H9 (cell line): ENCODE measurements at regions not wholly inside any gene's neighbourhood (a gene's known extent, or its start where the extent isn't known, plus 50 kb on each side); places are given as distances from the start of the nearest gene placed in this dataset.

Experiments used
- DNase-seq: peaks from one replicate; pipeline ENCODE4 v3.0.0-alpha.2; 2017
- H2AFZ ChIP-seq: one replicate; pipeline ENCODE4 v1.6.1; 2013; ENCODE audit warnings: mild to moderate bottlenecking, low read length, control low read depth, moderate library complexity
- H2AK5ac ChIP-seq: 2 replicates; pipeline ENCODE4 v1.6.1; 2013; ENCODE audit warnings: low read length, control low read depth, mixed read lengths; ENCODE audit not compliant: insufficient read length
- H2BK120ac ChIP-seq: one replicate; pipeline ENCODE4 v1.6.1; 2013; ENCODE audit warnings: low read depth, mild to moderate bottlenecking, low read length, control low read depth, inconsistent platforms; ENCODE audit not compliant: poor library complexity, severe bottlenecking
- H2BK12ac ChIP-seq: 2 replicates; pipeline ENCODE4 v1.6.1; 2013; ENCODE audit warnings: low read length, control low read depth, mixed read lengths, low read depth; ENCODE audit not compliant: insufficient read length
- H2BK15ac ChIP-seq: 2 replicates; pipeline ENCODE4 v1.6.1; 2013; ENCODE audit warnings: low read depth, low read length, control low read depth
- H2BK20ac ChIP-seq: one replicate; pipeline ENCODE4 v1.6.1; 2013; ENCODE audit warnings: low read depth, mild to moderate bottlenecking, low read length, control low read depth, inconsistent platforms; ENCODE audit not compliant: poor library complexity, severe bottlenecking
- H2BK5ac ChIP-seq: 2 replicates; pipeline ENCODE4 v1.6.1; 2013; ENCODE audit warnings: low read length, control low read depth, mixed read lengths; ENCODE audit not compliant: insufficient read length
- H3K14ac ChIP-seq: 2 replicates; pipeline ENCODE4 v1.6.1; 2013; ENCODE audit warnings: low read length, control low read depth; ENCODE audit not compliant: insufficient read depth
- H3K18ac ChIP-seq: 2 replicates; pipeline ENCODE4 v1.6.1; 2013; ENCODE audit warnings: low read depth, mild to moderate bottlenecking, mixed read lengths, low read length, control low read depth; ENCODE audit not compliant: insufficient read length
- H3K23ac ChIP-seq: 2 replicates; pipeline ENCODE4 v1.6.1; 2013; ENCODE audit warnings: low read length, control low read depth, mixed read lengths, low read depth; ENCODE audit not compliant: insufficient read length
- H3K23me2 ChIP-seq: 2 replicates; pipeline ENCODE4 v1.6.1; 2013; ENCODE audit warnings: low read depth, mild to moderate bottlenecking, mixed read lengths, low read length, control low read depth; ENCODE audit not compliant: insufficient read length, poor library complexity, severe bottlenecking
- H3K27ac ChIP-seq: 2 replicates; pipeline ENCODE4 v1.5.1; 2013; ENCODE audit warnings: low read length, control low read depth, mixed read lengths, low read depth; ENCODE audit not compliant: insufficient read length
- H3K27me3 ChIP-seq: 2 replicates; pipeline ENCODE4 v1.6.1; 2013; ENCODE audit warnings: low read length, control low read depth, inconsistent platforms; ENCODE audit not compliant: insufficient read depth
- H3K4ac ChIP-seq: 2 replicates; pipeline ENCODE4 v1.6.1; 2013; ENCODE audit warnings: low read depth, mild to moderate bottlenecking, control low read depth, inconsistent platforms, low read length, moderate library complexity
- H3K4me1 ChIP-seq: 2 replicates; pipeline ENCODE4 v1.6.1; 2013; ENCODE audit warnings: low read length, control low read depth, inconsistent platforms; ENCODE audit not compliant: insufficient read depth
- H3K4me2 ChIP-seq: 2 replicates; pipeline ENCODE4 v1.6.1; 2013; ENCODE audit warnings: low read length, control low read depth, mixed read lengths; ENCODE audit not compliant: insufficient read length, insufficient read depth
- H3K56ac ChIP-seq: 2 replicates; pipeline ENCODE4 v1.6.1; 2013; ENCODE audit warnings: low read depth, mild to moderate bottlenecking, mixed read lengths, low read length, control low read depth; ENCODE audit not compliant: insufficient read length
- H3K79me1 ChIP-seq: 2 replicates; pipeline ENCODE4 v1.6.1; 2013; ENCODE audit warnings: low read depth, mild to moderate bottlenecking, moderate library complexity, low read length, control low read depth, inconsistent platforms; ENCODE audit not compliant: insufficient read depth, poor library complexity, severe bottlenecking
- H3K79me2 ChIP-seq: 2 replicates; pipeline ENCODE4 v1.6.1; 2013; ENCODE audit warnings: low read length, control low read depth, inconsistent platforms; ENCODE audit not compliant: insufficient read depth
- H3K9ac ChIP-seq: 2 replicates; pipeline ENCODE4 v1.6.1; 2013; ENCODE audit warnings: low read length, control low read depth, mixed read lengths; ENCODE audit not compliant: insufficient read length; ENCODE audit errors: extremely low read depth
- H3K9me3 ChIP-seq: one replicate; pipeline ENCODE4 v1.6.1; 2013; ENCODE audit warnings: low read depth, low read length, inconsistent platforms; ENCODE audit not compliant: control insufficient read depth
- H3T11ph ChIP-seq: one replicate; pipeline ENCODE4 v1.6.1; 2013; ENCODE audit warnings: mild to moderate bottlenecking, low read length, control low read depth, inconsistent platforms
- H4K20me1 ChIP-seq: one replicate; pipeline ENCODE4 v1.6.1; 2013; ENCODE audit not compliant: control insufficient read depth, insufficient read length, insufficient read depth
- H4K5ac ChIP-seq: 2 replicates; pipeline ENCODE4 v1.6.1; 2013; ENCODE audit warnings: low read depth, mild to moderate bottlenecking, mixed read lengths, low read length, control low read depth; ENCODE audit not compliant: insufficient read length
- H4K8ac ChIP-seq: replicated peaks from 2 replicates; pipeline ENCODE4 v1.6.1; 2013; ENCODE audit warnings: low read length, control low read depth, mixed read lengths, low read depth; ENCODE audit not compliant: insufficient read length
- H4K91ac ChIP-seq: 2 replicates; pipeline ENCODE4 v1.6.1; 2013; ENCODE audit warnings: low read depth, mild to moderate bottlenecking, moderate library complexity, mixed read lengths, low read length, control low read depth; ENCODE audit not compliant: insufficient read length
- H3K27ac Mint-ChIP-seq, 3 experiments: 2 replicates in 2 of 3; 3 replicates in 1 of 3; pipeline ENCODE4 v1.8.0; 2020 to 2021; ENCODE audit warnings: mixed read lengths in 3 of 3, mild to moderate bottlenecking in 1 of 3, moderate library complexity in 1 of 3
- H3K27me3 Mint-ChIP-seq: 2 replicates; pipeline ENCODE4 v1.8.0; 2021; ENCODE audit warnings: low read depth, mild to moderate bottlenecking, moderate library complexity, mixed read lengths
- H3K36me3 Mint-ChIP-seq, 3 experiments: 2 replicates in 2 of 3; 3 replicates in 1 of 3; pipeline ENCODE4 v1.8.0; 2020 to 2021; ENCODE audit warnings: low read depth in 3 of 3, mixed read lengths in 3 of 3; ENCODE audit not compliant: insufficient read depth in 1 of 3
- H3K4me1 Mint-ChIP-seq, 2 experiments: 2 replicates each; pipeline ENCODE4 v1.8.0; 2020; ENCODE audit warnings: mixed read lengths in 2 of 2
- H3K4me3 Mint-ChIP-seq, 2 experiments: 2 replicates in 1 of 2; 3 replicates in 1 of 2; pipeline ENCODE4 v1.8.0; 2020 to 2021; ENCODE audit warnings: mild to moderate bottlenecking in 2 of 2, mixed read lengths in 2 of 2, moderate library complexity in 1 of 2
- H3K9me3 Mint-ChIP-seq, 2 experiments: 2 replicates in 1 of 2; 3 replicates in 1 of 2; pipeline ENCODE4 v1.8.0; 2020; ENCODE audit warnings: mild to moderate bottlenecking in 2 of 2, mixed read lengths in 2 of 2, moderate library complexity in 1 of 2
- CTCF ChIP-seq: fragments of 200-600 bp; sonication (generic); conservative IDR thresholded peaks from 3 replicates; pipeline ENCODE4 v1.8.0; 2021; ENCODE audit warnings: antibody characterized with exemption, mild to moderate bottlenecking
- whole genome bisulfite sequencing: extraction: QIAGEN DNeasy Blood & Tissue Kit; methylation state at CpG from one replicate; pipeline ENCODE4 v1.1.7; 2013; ENCODE audit warnings: missing lambda C conversion rate, low lambda C conversion rate, mixed read lengths; ENCODE audit not compliant: insufficient read length; ENCODE audit errors: extremely low coverage; 5-methylcytosine and 5-hydroxymethylcytosine counted together

GRCh38 chr18:26794230-26795101, 71.0 kb downstream of the AQP4 start:
- no peak overlapping the region for H4K8ac ChIP-seq
- no peak overlapping the region for H3K4me2 ChIP-seq
- H3K27me3 Mint-ChIP-seq = no peaks in the 10 kb centered on the region

More at GRCh38 chr18:26794230-26795101, 71.0 kb downstream of the AQP4 start:
- Mint-ChIP-seq H3K9me3 (peaks cover 0 to 4% of the 10 kb centered on the region in 2 experiments; a peak in 2 of 5 replicates), H3K4me1 (no peaks in the 10 kb centered on the region), H3K36me3 (no peaks in the 10 kb centered on the region; a peak in 1 of 7 replicates), H3K27ac (no peak overlapping the region), H3K4me3 (no peak overlapping the region)
- H2AFZ ChIP-seq = no peak overlapping the region
- H3T11ph ChIP-seq = no peak overlapping the region
- H2BK120ac ChIP-seq = no peak overlapping the region
- H3K79me1 ChIP-seq = no peaks in the 10 kb centered on the region
- H3K23me2 ChIP-seq = no peaks in the 10 kb centered on the region
- no peak overlapping the region for H2AK5ac ChIP-seq
- no peak overlapping the region for H3K18ac ChIP-seq
- H3K4me1 ChIP-seq = no peaks in the 10 kb centered on the region
- H4K20me1 ChIP-seq = no peaks in the 10 kb centered on the region
- no peak overlapping the region for H3K56ac ChIP-seq
- H3K9ac ChIP-seq = no peak overlapping the region
- no peak overlapping the region for H2BK5ac ChIP-seq
- H2BK12ac ChIP-seq = no peak overlapping the region
- H3K4ac ChIP-seq = no peak overlapping the region
- no peak overlapping the region for H4K91ac ChIP-seq
- no peak overlapping the region for H4K5ac ChIP-seq
- no peaks in the 10 kb centered on the region for H3K9me3 ChIP-seq
- no peak overlapping the region for H2BK20ac ChIP-seq
- WGBS = no CpG with 5 or more reads among the region's 8 CpGs
- H3K14ac ChIP-seq = no peak overlapping the region
- TF ChIP-seq CTCF = no peak
- no peak overlapping the region for H3K23ac ChIP-seq
- H2BK15ac ChIP-seq = no peak overlapping the region
- H3K27ac ChIP-seq = no peak overlapping the region
- no peak for DNase-seq
- no peaks in the 10 kb centered on the region for H3K79me2 ChIP-seq
- no peaks in the 10 kb centered on the region for H3K27me3 ChIP-seq
